PC-3 (cell line): ENCODE measurements at regions not wholly inside any gene's neighbourhood (a gene's known extent, or its start where the extent isn't known, plus 50 kb on each side); places are given as distances from the start of the nearest gene placed in this dataset.

ENCODE experiments used
- CTCF ChIP-seq: fragments of 300-600 bp; sonication (generic); conservative IDR thresholded peaks from 2 replicates; pipeline ENCODE4 v1.5.1; 2017; ENCODE audit warnings: antibody characterized with exemption, low read depth, mild to moderate bottlenecking, low read length
- EZH2 ChIP-seq: fragments of 300-600 bp; sonication (generic); IDR thresholded peaks from one replicate; pipeline ENCODE4 v1.6.1; 2017; ENCODE audit warnings: antibody characterized with exemption, mild to moderate bottlenecking, low read length; ENCODE audit not compliant: unreplicated experiment
- EZH2phosphoT487 ChIP-seq: fragments of 300-600 bp; sonication (generic); IDR thresholded peaks from 2 replicates; pipeline ENCODE4 v1.6.1; 2018; ENCODE audit warnings: mild to moderate bottlenecking, antibody characterized with exemption, low read length, borderline replicate concordance

GRCh38 chr18:28407681-28408080 is 230.8 kb upstream of the CDH2 start:
- TF ChIP-seq CTCF, result no peak
- no peak for TF ChIP-seq EZH2phosphoT487
- no peak for TF ChIP-seq EZH2
